K562 (cell line): ENCODE measurements at regions not wholly inside any gene's neighbourhood (a gene's known extent, or its start where the extent isn't known, plus 50 kb on each side); places are given as distances from the start of the nearest gene placed in this dataset.

Experiments used
- ATAC-seq: fragments of 200-7000 bp; cut with Tn5 transposase; 3 replicates; pipeline ENCODE4 v1.9.1; 2020; ENCODE audit warnings: moderate library complexity
- BruUV-seq: library from RNA; stranded (reverse); fragments of 400-500 nt; replicated peaks from 2 replicates; lab custom pipeline; 2021; lab: Mats Ljungman, UMichigan
- CTCF ChIA-PET: fragments of 300-600 bp; formaldehyde crosslinking; extraction: SDS; loops from one replicate; lab custom pipeline; 2021; ENCODE audit warnings: low intra/inter-chr PET ratio; lab: Yijun Ruan, JAX
- POLR2A ChIA-PET: fragments of 300-600, 350-650 bp; sonication (Branson Sonifier 250); formaldehyde crosslinking; extraction: SDS; loops from one replicate; lab custom pipeline; 2021; ENCODE audit warnings: antibody characterized with exemption, inconsistent platforms; lab: Yijun Ruan, JAX
- DNase-seq, 4 experiments: peaks; one replicate each; pipeline versions ENCODE4 v3.0.0 to v3.0.0-alpha.2; 2011 to 2018; ENCODE audit warnings: low spot score in 3 of 4, mixed read lengths in 3 of 4; ENCODE audit errors: extremely low read depth in 1 of 4
- FAIRE-seq: peaks from 2 replicates; lab custom pipeline; 2011; peaks lifted over from hg19 to GRCh38; lab: Jason Lieb, UNC
- H2AFZ ChIP-seq: 2 replicates; pipeline ENCODE4 v1.6.0; 2011; ENCODE audit warnings: low read depth, low read length, control low read depth, inconsistent platforms
- H3K27ac ChIP-seq: fragments of 200-600 bp; 3 replicates; pipeline ENCODE4 v1.8.0; 2011; ENCODE audit warnings: low read depth, mild to moderate bottlenecking, control low read depth, inconsistent platforms, low read length, moderate library complexity, mixed read lengths; ENCODE audit errors: extremely low read depth
- H3K27me3 ChIP-seq, 2 experiments: fragments of 300-600 bp in 1 of 2; 2 replicates in 1 of 2; 3 replicates in 1 of 2; pipeline versions ENCODE4 v1.6.0 to v1.8.0; 2011; ENCODE audit warnings: inconsistent platforms in 2 of 2, low read length in 2 of 2, mild to moderate bottlenecking in 1 of 2, mixed read lengths in 1 of 2, moderate library complexity in 1 of 2; ENCODE audit not compliant: control insufficient read depth in 2 of 2, insufficient read depth in 2 of 2
- H3K36me3 ChIP-seq: fragments of 300-600 bp; 3 replicates; pipeline ENCODE4 v1.8.0; 2011; ENCODE audit warnings: mild to moderate bottlenecking, low read length, inconsistent platforms; ENCODE audit not compliant: control insufficient read depth, insufficient read depth
- H3K4me1 ChIP-seq, 2 experiments: fragments of 200-600 bp in 1 of 2; replicated peaks in 1 of 2; 2 replicates in 1 of 2; 3 replicates in 1 of 2; pipeline versions ENCODE4 v1.5.1 to v1.8.0; 2011; ENCODE audit warnings: inconsistent platforms in 2 of 2, low read length in 2 of 2, mild to moderate bottlenecking in 1 of 2, mixed read lengths in 1 of 2, moderate library complexity in 1 of 2; ENCODE audit not compliant: control insufficient read depth in 2 of 2, insufficient read depth in 2 of 2
- H3K4me2 ChIP-seq: 2 replicates; pipeline ENCODE4 v1.6.1; 2011; ENCODE audit warnings: low read length, control low read depth, inconsistent platforms, mixed read lengths; ENCODE audit not compliant: insufficient read depth
- H3K4me3 ChIP-seq: fragments of 200-600 bp; sonication (generic), shearing (Covaris generic); 2 replicates; pipeline ENCODE4 v1.5.1; 2016; ENCODE audit warnings: control low read depth, inconsistent platforms
- H3K79me2 ChIP-seq: fragments of 200-600 bp; 3 replicates; pipeline ENCODE4 v1.8.0; 2011; ENCODE audit warnings: low read length, inconsistent platforms; ENCODE audit not compliant: control insufficient read depth, insufficient read depth
- H3K9ac ChIP-seq, 2 experiments: 2 replicates each; pipeline versions ENCODE4 v1.6.0 to v1.6.1; 2011; ENCODE audit warnings: low read depth in 2 of 2, low read length in 2 of 2, control low read depth in 1 of 2, inconsistent platforms in 1 of 2, mild to moderate bottlenecking in 1 of 2, mixed read lengths in 1 of 2; ENCODE audit not compliant: insufficient read depth in 1 of 2
- H3K9me1 ChIP-seq: one replicate; pipeline ENCODE4 v1.6.0; 2011; ENCODE audit warnings: inconsistent platforms, mild to moderate bottlenecking, low read length, moderate library complexity; ENCODE audit not compliant: control insufficient read depth, insufficient read depth
- H3K9me3 ChIP-seq: replicated peaks from 2 replicates; pipeline ENCODE4 v1.5.1; 2011; ENCODE audit warnings: low read depth, low read length, inconsistent platforms; ENCODE audit not compliant: control insufficient read depth, insufficient read depth
- H4K20me1 ChIP-seq: replicated peaks from 2 replicates; pipeline ENCODE4 v1.6.1; 2011; ENCODE audit warnings: low read length, inconsistent platforms, mixed read lengths; ENCODE audit not compliant: control insufficient read depth, insufficient read depth
- PHF20 ChIP-seq: fragments of 450-650 bp; IDR thresholded peaks from 2 replicates; pipeline ENCODE4 v1.6.1; 2018; ENCODE audit not compliant: partially characterized antibody
- TAF15 ChIP-seq: fragments of 200-400 bp; formaldehyde crosslinking; IDR thresholded peaks from 2 replicates; pipeline ENCODE4 v1.6.1; 2017; ENCODE audit warnings: mild to moderate bottlenecking, low read depth, low read length, moderate library complexity
- TRIM25 ChIP-seq: fragments of 450-650 bp; IDR thresholded peaks from 2 replicates; pipeline ENCODE4 v1.7.0; 2016; ENCODE audit warnings: borderline replicate concordance
- WGBS: fragments of 100-300 bp; shearing (Covaris generic); methylation state at CpG from one replicate; pipeline ENCODE4 v1.1.6; 2016; ENCODE audit warnings: low coverage, mixed read lengths; ENCODE audit not compliant: insufficient coverage; ENCODE audit errors: missing lambda C conversion rate; 5-methylcytosine and 5-hydroxymethylcytosine counted together
- in situ Hi-C: fragments of 300-500 bp; cut with MboI; formaldehyde crosslinking; loops from 4 replicates; pipeline ENCODE4 v1.15.0; 2018; ENCODE audit warnings: inconsistent platforms, mixed read lengths
- intact Hi-C: fragments of 100-400 bp; cut with micrococcal nuclease; formaldehyde crosslinking; loops from 2 replicates; pipeline ENCODE4 v1.14.2; 2022
- TF ChIP-seq, protein P1 (sequence below), 2 experiments: fragments of 450-650 bp; IDR thresholded peaks; 2 replicates each; pipeline ENCODE4 v1.6.1; 2016

- H3K36me3 ChIP-seq: no peaks in the 10 kb centered on the region
- in situ Hi-C loops (no loop called here), intact Hi-C loops (no loop called here)
- no peaks in the 10 kb centered on the region for H3K4me1 ChIP-seq
- ChIA-PET POLR2A (interaction anchor here (0.8 kb wide), 1 partner anchor 573 kb away, joined by 3 read pairs; no protein-coding TSS in a partner anchor), CTCF (no interaction called here)
- H3K79me2 ChIP-seq: no peaks in the 10 kb centered on the region
- FAIRE-seq: no peak
- no peak overlapping the region for H3K4me2 ChIP-seq
- TF ChIP-seq, protein P1, sequence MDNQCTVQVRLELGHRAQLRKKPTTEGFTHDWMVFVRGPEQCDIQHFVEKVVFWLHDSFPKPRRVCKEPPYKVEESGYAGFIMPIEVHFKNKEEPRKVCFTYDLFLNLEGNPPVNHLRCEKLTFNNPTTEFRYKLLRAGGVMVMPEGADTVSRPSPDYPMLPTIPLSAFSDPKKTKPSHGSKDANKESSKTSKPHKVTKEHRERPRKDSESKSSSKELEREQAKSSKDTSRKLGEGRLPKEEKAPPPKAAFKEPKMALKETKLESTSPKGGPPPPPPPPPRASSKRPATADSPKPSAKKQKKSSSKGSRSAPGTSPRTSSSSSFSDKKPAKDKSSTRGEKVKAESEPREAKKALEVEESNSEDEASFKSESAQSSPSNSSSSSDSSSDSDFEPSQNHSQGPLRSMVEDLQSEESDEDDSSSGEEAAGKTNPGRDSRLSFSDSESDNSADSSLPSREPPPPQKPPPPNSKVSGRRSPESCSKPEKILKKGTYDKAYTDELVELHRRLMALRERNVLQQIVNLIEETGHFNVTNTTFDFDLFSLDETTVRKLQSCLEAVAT (IDR thresholded peaks at IDR 0.05): no peak
- no peak for TF ChIP-seq PHF20
- no peak for TF ChIP-seq TRIM25
- no peak for TF ChIP-seq TAF15
- H3K27me3 ChIP-seq: peaks cover 10 to 13% of the 10 kb centered on the region in 2 experiments; a peak in 4 of 5 replicates
- H3K9me3 ChIP-seq: no peaks in the 10 kb centered on the region
- no peaks in the 10 kb centered on the region for H3K9me1 ChIP-seq
- H4K20me1 ChIP-seq: no peaks in the 10 kb centered on the region
- ATAC-seq: no peak
- H3K4me3 ChIP-seq: no peak overlapping the region
- DNase-seq: no peak
- no TSS peak for BruUV-seq
- H3K27ac ChIP-seq: no peak overlapping the region
- H3K9ac ChIP-seq: no peak overlapping the region
- H2AFZ ChIP-seq: no peak overlapping the region
- 0% methylated on average over 2 of the region's 2 CpGs for WGBS
Observed at GRCh38 chr1:243959998-243960397, 91.1 kb upstream of the ZBTB18 start.
